Panc1 (cell line): ENCODE measurements at regions not wholly inside any gene's neighbourhood (a gene's known extent, or its start where the extent isn't known, plus 50 kb on each side); places are given as distances from the start of the nearest gene placed in this dataset.

ENCODE experiments used
- ATAC-seq: fragments of 200-7000 bp; cut with Tn5 transposase; 2 replicates; pipeline ENCODE4 v1.9.1; 2020; ENCODE audit warnings: mild to moderate bottlenecking, moderate library complexity
- BruUV-seq: library from RNA; stranded (reverse); fragments of 400-500 nt; replicated peaks from 2 replicates; lab custom pipeline; 2021; lab: Mats Ljungman, UMichigan
- CTCF ChIA-PET: fragments of 300-600 bp; sonication (Branson Sonifier 250); formaldehyde crosslinking; loops from one replicate; lab custom pipeline; 2022; ENCODE audit warnings: antibody characterized with exemption; lab: Charles Lee
- POLR2A ChIA-PET: fragments of 300-600 bp; sonication (Branson Sonifier 250); formaldehyde crosslinking; loops from one replicate; lab custom pipeline; 2022; ENCODE audit warnings: antibody characterized with exemption; lab: Charles Lee
- DNase-seq: peaks from one replicate; pipeline ENCODE4 v3.0.0-alpha.2; 2010; ENCODE audit warnings: low read depth, low spot score
- H3K27ac ChIP-seq: 2 replicates; pipeline ENCODE4 v1.5.1; 2011; ENCODE audit warnings: mild to moderate bottlenecking, low read length, inconsistent platforms
- H3K27me3 ChIP-seq: fragments of 200-500 bp; sonication (Bioruptor generic); 2 replicates; pipeline ENCODE4 v1.6.0; 2014; ENCODE audit warnings: low read length, inconsistent platforms; ENCODE audit not compliant: control insufficient read depth, insufficient read depth
- H3K36me3 ChIP-seq: fragments of 200-500 bp; sonication (Bioruptor generic); 2 replicates; pipeline ENCODE4 v1.5.1; 2014; ENCODE audit warnings: inconsistent platforms, mild to moderate bottlenecking, low read length, moderate library complexity; ENCODE audit not compliant: control insufficient read depth, insufficient read depth
- H3K4me1 ChIP-seq: 2 replicates; pipeline ENCODE4 v1.5.1; 2011; ENCODE audit warnings: inconsistent platforms, mild to moderate bottlenecking, low read length, moderate library complexity; ENCODE audit not compliant: control insufficient read depth, insufficient read depth
- H3K4me3 ChIP-seq, 2 experiments: 2 replicates each; pipeline ENCODE4 v1.5.1; 2011 to 2012; ENCODE audit warnings: low read depth in 2 of 2, low read length in 2 of 2, mild to moderate bottlenecking in 2 of 2, inconsistent platforms in 1 of 2, moderate library complexity in 1 of 2
- H3K9me3 ChIP-seq: fragments of 200-500 bp; sonication (Bioruptor generic); 2 replicates; pipeline ENCODE4 v1.5.1; 2014; ENCODE audit warnings: low read depth, mild to moderate bottlenecking, inconsistent platforms, low read length, moderate library complexity; ENCODE audit not compliant: control insufficient read depth, insufficient read depth
- POLR2AphosphoS5 ChIP-seq: IDR thresholded peaks from 2 replicates; pipeline ENCODE4 v1.6.1; 2012; ENCODE audit warnings: mild to moderate bottlenecking, low read depth, low read length, moderate library complexity
- SIN3A ChIP-seq: IDR thresholded peaks from 2 replicates; pipeline ENCODE4 v1.6.1; 2012; ENCODE audit warnings: low read depth, mild to moderate bottlenecking, low read length, moderate library complexity, borderline replicate concordance; ENCODE audit not compliant: insufficient read depth
- TCF7L2 ChIP-seq: IDR thresholded peaks from 2 replicates; pipeline ENCODE4 v1.6.1; 2011; ENCODE audit warnings: mild to moderate bottlenecking, low read depth, low read length, inconsistent platforms
- in situ Hi-C: cut with HindIII; loops from 2 replicates; pipeline ENCODE4 v1.10.0; 2016; ENCODE audit warnings: low sequenced_read_pairs, low pct_unique_long_range_greater_than_20kb
- intact Hi-C: fragments of 100-400 bp; cut with micrococcal nuclease; formaldehyde crosslinking; loops from one replicate; pipeline ENCODE4 v1.10.0; 2022; ENCODE audit not compliant: unreplicated experiment
- TF ChIP-seq, protein P1 (sequence below), 2 experiments: IDR thresholded peaks; 2 replicates each; pipeline ENCODE4 v1.6.1; 2011 to 2012; ENCODE audit warnings: low read depth in 2 of 2, control low read depth in 1 of 2, low read length in 1 of 2, mild to moderate bottlenecking in 1 of 2, moderate library complexity in 1 of 2; ENCODE audit not compliant: insufficient read depth in 1 of 2
- TF ChIP-seq, protein P2 (sequence below): fragments of 450-650 bp; IDR thresholded peaks from 2 replicates; pipeline ENCODE4 v1.5.1; 2017; ENCODE audit warnings: mild to moderate bottlenecking

DNA sequence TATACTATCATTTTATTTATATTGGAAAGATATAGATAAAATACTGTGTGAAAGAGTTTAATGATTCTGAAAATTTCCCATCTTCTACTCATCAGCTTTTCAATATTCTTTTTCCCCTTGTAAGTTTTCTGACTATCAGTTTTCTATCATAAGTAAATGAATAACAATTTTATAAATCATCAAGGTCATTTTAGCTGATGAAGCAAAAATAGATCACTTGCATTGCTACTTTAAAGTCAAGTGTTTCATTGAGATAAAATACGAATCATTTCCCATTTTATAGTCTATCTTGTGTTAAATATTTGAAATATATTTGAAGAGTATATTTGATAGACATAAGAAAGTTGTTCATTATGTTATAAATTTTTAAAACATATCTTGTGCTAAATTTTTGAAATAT is 811.0 kb upstream of the GALNTL6 start:
- in situ Hi-C loops (no loop called here), intact Hi-C loops (no loop called here)
- BruUV-seq = no TSS peak
- no peak for DNase-seq
- ATAC-seq = no peak
- H3K27me3 ChIP-seq = no peaks in the 10 kb centered on the region
- TF ChIP-seq SIN3A = no peak
- TF ChIP-seq, protein P1, sequence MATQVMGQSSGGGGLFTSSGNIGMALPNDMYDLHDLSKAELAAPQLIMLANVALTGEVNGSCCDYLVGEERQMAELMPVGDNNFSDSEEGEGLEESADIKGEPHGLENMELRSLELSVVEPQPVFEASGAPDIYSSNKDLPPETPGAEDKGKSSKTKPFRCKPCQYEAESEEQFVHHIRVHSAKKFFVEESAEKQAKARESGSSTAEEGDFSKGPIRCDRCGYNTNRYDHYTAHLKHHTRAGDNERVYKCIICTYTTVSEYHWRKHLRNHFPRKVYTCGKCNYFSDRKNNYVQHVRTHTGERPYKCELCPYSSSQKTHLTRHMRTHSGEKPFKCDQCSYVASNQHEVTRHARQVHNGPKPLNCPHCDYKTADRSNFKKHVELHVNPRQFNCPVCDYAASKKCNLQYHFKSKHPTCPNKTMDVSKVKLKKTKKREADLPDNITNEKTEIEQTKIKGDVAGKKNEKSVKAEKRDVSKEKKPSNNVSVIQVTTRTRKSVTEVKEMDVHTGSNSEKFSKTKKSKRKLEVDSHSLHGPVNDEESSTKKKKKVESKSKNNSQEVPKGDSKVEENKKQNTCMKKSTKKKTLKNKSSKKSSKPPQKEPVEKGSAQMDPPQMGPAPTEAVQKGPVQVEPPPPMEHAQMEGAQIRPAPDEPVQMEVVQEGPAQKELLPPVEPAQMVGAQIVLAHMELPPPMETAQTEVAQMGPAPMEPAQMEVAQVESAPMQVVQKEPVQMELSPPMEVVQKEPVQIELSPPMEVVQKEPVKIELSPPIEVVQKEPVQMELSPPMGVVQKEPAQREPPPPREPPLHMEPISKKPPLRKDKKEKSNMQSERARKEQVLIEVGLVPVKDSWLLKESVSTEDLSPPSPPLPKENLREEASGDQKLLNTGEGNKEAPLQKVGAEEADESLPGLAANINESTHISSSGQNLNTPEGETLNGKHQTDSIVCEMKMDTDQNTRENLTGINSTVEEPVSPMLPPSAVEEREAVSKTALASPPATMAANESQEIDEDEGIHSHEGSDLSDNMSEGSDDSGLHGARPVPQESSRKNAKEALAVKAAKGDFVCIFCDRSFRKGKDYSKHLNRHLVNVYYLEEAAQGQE (IDR thresholded peaks at IDR 0.05; ENCODE audit: insufficient read depth in 1 of 2, low read depth in 2 of 2, low read length in 1 of 2) = no peak
- no peak for TF ChIP-seq POLR2AphosphoS5
- TF ChIP-seq TCF7L2 = no peak
- TF ChIP-seq, protein P2, sequence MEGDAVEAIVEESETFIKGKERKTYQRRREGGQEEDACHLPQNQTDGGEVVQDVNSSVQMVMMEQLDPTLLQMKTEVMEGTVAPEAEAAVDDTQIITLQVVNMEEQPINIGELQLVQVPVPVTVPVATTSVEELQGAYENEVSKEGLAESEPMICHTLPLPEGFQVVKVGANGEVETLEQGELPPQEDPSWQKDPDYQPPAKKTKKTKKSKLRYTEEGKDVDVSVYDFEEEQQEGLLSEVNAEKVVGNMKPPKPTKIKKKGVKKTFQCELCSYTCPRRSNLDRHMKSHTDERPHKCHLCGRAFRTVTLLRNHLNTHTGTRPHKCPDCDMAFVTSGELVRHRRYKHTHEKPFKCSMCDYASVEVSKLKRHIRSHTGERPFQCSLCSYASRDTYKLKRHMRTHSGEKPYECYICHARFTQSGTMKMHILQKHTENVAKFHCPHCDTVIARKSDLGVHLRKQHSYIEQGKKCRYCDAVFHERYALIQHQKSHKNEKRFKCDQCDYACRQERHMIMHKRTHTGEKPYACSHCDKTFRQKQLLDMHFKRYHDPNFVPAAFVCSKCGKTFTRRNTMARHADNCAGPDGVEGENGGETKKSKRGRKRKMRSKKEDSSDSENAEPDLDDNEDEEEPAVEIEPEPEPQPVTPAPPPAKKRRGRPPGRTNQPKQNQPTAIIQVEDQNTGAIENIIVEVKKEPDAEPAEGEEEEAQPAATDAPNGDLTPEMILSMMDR = no peak
- H3K9me3 ChIP-seq = no peaks in the 10 kb centered on the region
- no peak overlapping the region for H3K27ac ChIP-seq
- CTCF ChIA-PET = no interaction called here
- no peaks in the 10 kb centered on the region for H3K4me1 ChIP-seq
- no peaks in the 10 kb centered on the region for H3K36me3 ChIP-seq
- POLR2A ChIA-PET = no interaction called here
- H3K4me3 ChIP-seq = no peak overlapping the region

GRCh38 chr4:170990989-170991589 is 822.1 kb upstream of the GALNTL6 start:
- ChIA-PET CTCF (no interaction called here), POLR2A (no interaction called here)
- H3K4me3 ChIP-seq = no peak overlapping the region
- no peak overlapping the region for H3K27ac ChIP-seq
- no TSS peak for BruUV-seq
- H3K36me3 ChIP-seq = no peaks in the 10 kb centered on the region
- TF ChIP-seq, protein P2 = peak; percentile 44
- TF ChIP-seq POLR2AphosphoS5 = no peak
- no peaks in the 10 kb centered on the region for H3K27me3 ChIP-seq
- H3K9me3 ChIP-seq = no peaks in the 10 kb centered on the region
- DNase-seq (peak; percentile 13), ATAC-seq (no peak)
- intact Hi-C loops (no loop called here), in situ Hi-C loops (no loop called here)
- H3K4me1 ChIP-seq = no peaks in the 10 kb centered on the region
